Esophagus squamous epithelium (tissue), 5 donors: ENCODE measurements at regions not wholly inside any gene's neighbourhood (a gene's known extent, or its start where the extent isn't known, plus 50 kb on each side); places are given as distances from the start of the nearest gene placed in this dataset.

ENCODE experiments used
- DNase-seq: peaks from one replicate; lab custom pipeline; 2025; lab: John Stamatoyannopoulos, UW
- H3K27ac ChIP-seq, 4 donors: fragments of 200-600 bp; sonication (generic); one replicate each; pipeline ENCODE4 v1.5.1; 2016 to 2019; ENCODE audit warnings: mild to moderate bottlenecking in 1 of 4
- H3K27me3 ChIP-seq, 4 donors: fragments of 200-600 bp; sonication (generic); 1 replicate in 3 of 4; 2 replicates in 1 of 4; pipeline versions ENCODE4 v1.5.1 to v1.6.0; 2017 to 2021; ENCODE audit warnings: antibody characterized with exemption in 1 of 4
- H3K36me3 ChIP-seq, 3 donors: fragments of 200-600 bp; sonication (generic); one replicate each; pipeline ENCODE4 v1.5.1; 2016 to 2019
- H3K4me1 ChIP-seq, 3 donors: fragments of 200-600 bp; sonication (generic); one replicate each; pipeline ENCODE4 v1.5.1; 2017 to 2019
- H3K4me3 ChIP-seq, 4 donors: fragments of 200-600 bp; sonication (generic); 1 replicate in 3 of 4; 2 replicates in 1 of 4; pipeline ENCODE4 v1.5.1; 2016 to 2019; ENCODE audit warnings: mild to moderate bottlenecking in 2 of 4, moderate library complexity in 1 of 4
- H3K9me3 ChIP-seq, 3 donors: fragments of 200-600 bp; sonication (generic); one replicate each; pipeline ENCODE4 v1.5.1; 2016 to 2019
- CTCF ChIP-seq, 6 experiments: fragments of 450-650 bp in 4 of 6; fragments of 200-600 bp in 2 of 6; sonication (generic) in 2 of 6; IDR thresholded peaks; one replicate each; pipeline ENCODE4 v1.5.1; 2016 to 2019; ENCODE audit warnings: antibody characterized with exemption in 6 of 6, mild to moderate bottlenecking in 4 of 6, moderate library complexity in 4 of 6
- POLR2A ChIP-seq, 4 donors: fragments of 450-650 bp; IDR thresholded peaks; one replicate each; pipeline ENCODE4 v1.6.1; 2017; ENCODE audit warnings: antibody characterized with exemption in 4 of 4, mild to moderate bottlenecking in 4 of 4, moderate library complexity in 3 of 4
- WGBS, 2 donors: methylation state at CpG; one replicate each; pipeline ENCODE4 v1.1.5; 2018; 5-methylcytosine and 5-hydroxymethylcytosine counted together
- intact Hi-C: fragments of 100-400 bp; cut with DNase I; formaldehyde crosslinking; loops from one replicate; pipeline ENCODE4 v1.15.0; 2022
- donor health status: DM: yes; HTN: yes; CAD: no.

GRCh38 chr5:101176605-101177004, 273.5 kb upstream of the ST8SIA4 start:
- no peak for TF ChIP-seq CTCF (IDR thresholded peaks at IDR 0.05)
- no peaks in the 10 kb centered on the region for H3K9me3 ChIP-seq
- intact Hi-C loops: no loop called here
- no peaks in the 10 kb centered on the region for H3K27me3 ChIP-seq
- H3K4me3 ChIP-seq: no peak overlapping the region
- whole genome bisulfite sequencing, 2 donors: 73 to 80% methylated on average over 2 to 3 of the region's 3 CpGs
- H3K4me1 ChIP-seq: no peaks in the 10 kb centered on the region
- DNase-seq: no peak
- H3K36me3 ChIP-seq: no peaks in the 10 kb centered on the region
- H3K27ac ChIP-seq: no peak overlapping the region

GRCh38 chr5:101174981-101175380, 271.9 kb upstream of the ST8SIA4 start:
- Histone ChIP-seq H3K4me3 (no peak overlapping the region), H3K27ac (no peak overlapping the region), H3K27me3 (no peaks in the 10 kb centered on the region), H3K9me3 (no peaks in the 10 kb centered on the region), H3K4me1 (no peaks in the 10 kb centered on the region), H3K36me3 (no peaks in the 10 kb centered on the region)
- intact Hi-C loops: no loop called here
- 40 to 61% methylated on average over 1 of the region's 1 CpG for WGBS, 2 donors
- DNase-seq: no peak
- TF ChIP-seq CTCF (IDR thresholded peaks at IDR 0.05): no peak
- TF ChIP-seq POLR2A (IDR thresholded peaks at IDR 0.05): no peak

GRCh38 chr5:101163088-101163487, 260.0 kb upstream of the ST8SIA4 start:
- WGBS, 2 donors: 88 to 100% methylated on average over 1 to 4 of the region's 4 CpGs
- Histone ChIP-seq H3K9me3 (no peaks in the 10 kb centered on the region), H3K27ac (no peak overlapping the region), H3K4me3 (no peak overlapping the region), H3K4me1 (no peaks in the 10 kb centered on the region), H3K36me3 (no peaks in the 10 kb centered on the region), H3K27me3 (no peaks in the 10 kb centered on the region)
- intact Hi-C loops: no loop called here
- no peak for TF ChIP-seq CTCF (IDR thresholded peaks at IDR 0.05)
- no peak for DNase-seq

- H3K4me3 ChIP-seq: no peak overlapping the region
- H3K27ac ChIP-seq: no peak overlapping the region
- WGBS, 2 donors: 33 to 56% methylated on average over 1 of the region's 1 CpG
- H3K4me1 ChIP-seq: no peaks in the 10 kb centered on the region
- no peak for DNase-seq
- no peaks in the 10 kb centered on the region for H3K9me3 ChIP-seq
- no peaks in the 10 kb centered on the region for H3K27me3 ChIP-seq
- no peak for TF ChIP-seq POLR2A (IDR thresholded peaks at IDR 0.05)
- no peak for TF ChIP-seq CTCF (IDR thresholded peaks at IDR 0.05)
- intact Hi-C loops: no loop called here
- no peaks in the 10 kb centered on the region for H3K36me3 ChIP-seq
Measured at GRCh38 chr5:101160002-101160401, 256.9 kb upstream of the ST8SIA4 start.

- Histone ChIP-seq H3K9me3 (no peaks in the 10 kb centered on the region), H3K4me3 (no peak overlapping the region), H3K36me3 (no peaks in the 10 kb centered on the region), H3K4me1 (no peaks in the 10 kb centered on the region), H3K27ac (no peak overlapping the region), H3K27me3 (no peaks in the 10 kb centered on the region)
- WGBS, 2 donors: 64 to 78% methylated on average over 2 of the region's 2 CpGs
- intact Hi-C loops: no loop called here
- no peak for DNase-seq
- TF ChIP-seq POLR2A (IDR thresholded peaks at IDR 0.05) (no peak), CTCF (IDR thresholded peaks at IDR 0.05) (no peak)
Measured at GRCh38 chr5:101159006-101159405, 255.9 kb upstream of the ST8SIA4 start.
